Loucy (cell line): ENCODE measurements at regions not wholly inside any gene's neighbourhood (a gene's known extent, or its start where the extent isn't known, plus 50 kb on each side); places are given as distances from the start of the nearest gene placed in this dataset.

Experiments used
- CTCF ChIP-seq: fragments of 200-600 bp; sonication (generic); conservative IDR thresholded peaks from 2 replicates; pipeline ENCODE4 v1.5.1; 2014; ENCODE audit warnings: mild to moderate bottlenecking, antibody characterized with exemption, low read length
- EZH2phosphoT487 ChIP-seq: fragments of 200-600 bp; IDR thresholded peaks from 2 replicates; pipeline ENCODE4 v1.6.1; 2018; ENCODE audit warnings: antibody characterized with exemption, mild to moderate bottlenecking, moderate library complexity, borderline replicate concordance

GRCh38 chr13:68110178-68110768 lies 880.1 kb upstream of the PCDH9 start:
- TF ChIP-seq CTCF (no peak), EZH2phosphoT487 (no peak)
